ENCODE measurements at regions not wholly inside any gene's neighbourhood (a gene's known extent, or its start where the extent isn't known, plus 50 kb on each side); places are given as distances from the start of the nearest gene placed in this dataset.
"Not testable (repeated sequence)": the region's sequence is repeated elsewhere in the genome, so short reads cannot be mapped to it uniquely, and the experiment has no call there.

- no peak overlapping the region for H3K27ac ChIP-seq
- no peak overlapping the region for H2AFZ ChIP-seq (ENCODE audit: low read depth)
- no peaks in the 10 kb centered on the region for H3K4me1 ChIP-seq (ENCODE audit: low read depth, poor library complexity, severe bottlenecking)
- H3K4me2 ChIP-seq, result no peak overlapping the region
- no peaks in the 10 kb centered on the region for H4K20me1 ChIP-seq (ENCODE audit: insufficient read depth)
- H3K27me3 ChIP-seq (ENCODE audit: insufficient read depth, low read depth), result no peaks in the 10 kb centered on the region
- H3K79me2 ChIP-seq (ENCODE audit: insufficient read depth, low read depth), result no peaks in the 10 kb centered on the region
- no peaks in the 10 kb centered on the region for H3K36me3 ChIP-seq (ENCODE audit: insufficient read depth)
- no peak overlapping the region for H3K4me3 ChIP-seq (IDR thresholded peaks at IDR 0.05; ENCODE audit: insufficient read depth, low read depth, low read length)
- no peak overlapping the region for H3K9ac ChIP-seq
- no peak for TF ChIP-seq CTCF (conservative IDR thresholded peaks at IDR 0.05; ENCODE audit: low read depth, low read length)
These were observed 54.7 kb upstream of the NXT1 start for GRCh38 chr20:23295934-23296333.

- TF ChIP-seq CTCF (conservative IDR thresholded peaks at IDR 0.05; ENCODE audit: low read depth, low read length), result no peak
- Histone ChIP-seq H2AFZ (ENCODE audit: low read depth) (no peak overlapping the region), H3K27me3 (ENCODE audit: insufficient read depth, low read depth) (no peaks in the 10 kb centered on the region), H3K9ac (no peak overlapping the region), H3K36me3 (ENCODE audit: insufficient read depth) (no peaks in the 10 kb centered on the region), H4K20me1 (ENCODE audit: insufficient read depth) (no peaks in the 10 kb centered on the region), H3K4me2 (no peak overlapping the region), H3K4me1 (ENCODE audit: low read depth, poor library complexity, severe bottlenecking) (no peaks in the 10 kb centered on the region), H3K4me3 (IDR thresholded peaks at IDR 0.05; ENCODE audit: insufficient read depth, low read depth, low read length) (no peak overlapping the region), H3K79me2 (ENCODE audit: insufficient read depth, low read depth) (no peaks in the 10 kb centered on the region), H3K27ac (no peak overlapping the region)
These were observed 55.9 kb upstream of the NXT1 start for GRCh38 chr20:23294671-23295070.

DNA sequence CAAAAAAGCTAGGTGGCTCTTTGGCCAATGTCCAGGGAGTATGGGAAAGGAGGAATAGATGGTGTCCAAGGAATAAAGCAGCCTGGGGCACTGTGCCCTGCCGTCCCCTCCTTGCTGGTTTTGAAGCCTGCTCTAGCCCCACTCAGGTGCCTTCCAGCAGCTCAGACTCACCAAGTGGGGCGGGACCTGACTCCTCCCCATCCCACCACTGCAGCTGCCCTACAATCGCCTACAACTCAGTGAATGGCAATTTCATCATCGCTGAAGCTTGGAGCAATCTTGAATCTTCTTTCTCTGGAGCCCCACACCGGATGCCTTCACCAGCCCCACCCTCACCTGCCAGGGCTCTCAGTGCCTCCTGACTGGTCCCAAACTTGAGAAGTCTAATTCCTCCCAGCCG, 56.4 kb upstream of the NXT1 start:
- no peak overlapping the region for H3K4me2 ChIP-seq
- no peak overlapping the region for H3K27ac ChIP-seq
- H3K4me3 ChIP-seq (IDR thresholded peaks at IDR 0.05; ENCODE audit: insufficient read depth, low read depth, low read length), result no peak overlapping the region
- H3K79me2 ChIP-seq (ENCODE audit: insufficient read depth, low read depth), result no peaks in the 10 kb centered on the region
- no peaks in the 10 kb centered on the region for H4K20me1 ChIP-seq (ENCODE audit: insufficient read depth)
- TF ChIP-seq CTCF (conservative IDR thresholded peaks at IDR 0.05; ENCODE audit: low read depth, low read length), result no peak
- H3K4me1 ChIP-seq (ENCODE audit: low read depth, poor library complexity, severe bottlenecking), result no peaks in the 10 kb centered on the region
- no peak overlapping the region for H3K9ac ChIP-seq
- no peak overlapping the region for H2AFZ ChIP-seq (ENCODE audit: low read depth)
- no peaks in the 10 kb centered on the region for H3K27me3 ChIP-seq (ENCODE audit: insufficient read depth, low read depth)
- H3K36me3 ChIP-seq (ENCODE audit: insufficient read depth), result no peaks in the 10 kb centered on the region

DNA sequence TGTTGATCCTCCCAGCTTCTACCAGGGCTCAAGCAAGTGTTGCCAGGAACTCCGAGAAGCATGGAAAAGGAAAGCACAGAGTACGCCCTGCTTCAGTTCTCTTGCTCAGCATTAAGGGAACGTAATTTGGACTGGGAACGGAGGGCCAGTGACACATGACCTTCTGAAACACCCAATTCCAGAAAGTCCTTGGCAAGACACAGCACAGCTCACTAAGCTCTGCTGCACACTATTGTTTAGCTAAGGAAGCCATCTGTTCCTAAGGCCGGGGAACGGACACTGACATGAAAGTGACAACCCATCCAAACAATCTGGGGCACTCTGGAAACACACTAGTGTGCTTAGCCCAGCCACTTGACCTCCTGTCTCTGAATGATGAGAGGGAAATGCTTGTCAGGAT, 56.9 kb upstream of the NXT1 start:
- Histone ChIP-seq H3K27me3 (ENCODE audit: insufficient read depth, low read depth) (no peaks in the 10 kb centered on the region), H3K4me2 (no peak overlapping the region), H3K36me3 (ENCODE audit: insufficient read depth) (no peaks in the 10 kb centered on the region), H3K9ac (no peak overlapping the region), H4K20me1 (ENCODE audit: insufficient read depth) (no peaks in the 10 kb centered on the region), H3K4me1 (ENCODE audit: low read depth, poor library complexity, severe bottlenecking) (no peaks in the 10 kb centered on the region), H3K4me3 (IDR thresholded peaks at IDR 0.05; ENCODE audit: insufficient read depth, low read depth, low read length) (no peak overlapping the region), H3K27ac (no peak overlapping the region), H3K79me2 (ENCODE audit: insufficient read depth, low read depth) (no peaks in the 10 kb centered on the region), H2AFZ (ENCODE audit: low read depth) (no peak overlapping the region)
- no peak for TF ChIP-seq CTCF (conservative IDR thresholded peaks at IDR 0.05; ENCODE audit: low read depth, low read length)

- not testable (repeated sequence) for H3K27ac ChIP-seq; H3K4me1 ChIP-seq (ENCODE audit: low read depth, poor library complexity, severe bottlenecking); H3K4me3 ChIP-seq (IDR thresholded peaks at IDR 0.05; ENCODE audit: insufficient read depth, low read depth, low read length); H3K4me2 ChIP-seq; H3K9ac ChIP-seq; H2AFZ ChIP-seq (ENCODE audit: low read depth); H3K36me3 ChIP-seq (ENCODE audit: insufficient read depth); H3K27me3 ChIP-seq (ENCODE audit: insufficient read depth, low read depth); H3K79me2 ChIP-seq (ENCODE audit: insufficient read depth, low read depth); H4K20me1 ChIP-seq (ENCODE audit: insufficient read depth)
These were observed 58.3 kb upstream of the NXT1 start for GRCh38 chr20:23292311-23292710.

All from KMS-11 (cell line).